ENCODE measurements at regions not wholly inside any gene's neighbourhood (a gene's known extent, or its start where the extent isn't known, plus 50 kb on each side); places are given as distances from the start of the nearest gene placed in this dataset.

GRCh38 chr1:234719454-234720251, 109.7 kb upstream of the IRF2BP2 start (continued):
- TF ChIP-seq ZNF75D (CRISPR knock-in tag; IDR thresholded peaks at IDR 0.05; ENCODE audit: borderline replicate concordance): no peak
- no peak; the same call in 1 of the 2 replicates for TF ChIP-seq FOSL1 (CRISPR knock-in tag; IDR thresholded peaks at IDR 0.05; ENCODE audit: borderline replicate concordance)
- TF ChIP-seq SIN3B (IDR thresholded peaks at IDR 0.05; ENCODE audit: low read length): no peak
- TF ChIP-seq, protein P1, sequence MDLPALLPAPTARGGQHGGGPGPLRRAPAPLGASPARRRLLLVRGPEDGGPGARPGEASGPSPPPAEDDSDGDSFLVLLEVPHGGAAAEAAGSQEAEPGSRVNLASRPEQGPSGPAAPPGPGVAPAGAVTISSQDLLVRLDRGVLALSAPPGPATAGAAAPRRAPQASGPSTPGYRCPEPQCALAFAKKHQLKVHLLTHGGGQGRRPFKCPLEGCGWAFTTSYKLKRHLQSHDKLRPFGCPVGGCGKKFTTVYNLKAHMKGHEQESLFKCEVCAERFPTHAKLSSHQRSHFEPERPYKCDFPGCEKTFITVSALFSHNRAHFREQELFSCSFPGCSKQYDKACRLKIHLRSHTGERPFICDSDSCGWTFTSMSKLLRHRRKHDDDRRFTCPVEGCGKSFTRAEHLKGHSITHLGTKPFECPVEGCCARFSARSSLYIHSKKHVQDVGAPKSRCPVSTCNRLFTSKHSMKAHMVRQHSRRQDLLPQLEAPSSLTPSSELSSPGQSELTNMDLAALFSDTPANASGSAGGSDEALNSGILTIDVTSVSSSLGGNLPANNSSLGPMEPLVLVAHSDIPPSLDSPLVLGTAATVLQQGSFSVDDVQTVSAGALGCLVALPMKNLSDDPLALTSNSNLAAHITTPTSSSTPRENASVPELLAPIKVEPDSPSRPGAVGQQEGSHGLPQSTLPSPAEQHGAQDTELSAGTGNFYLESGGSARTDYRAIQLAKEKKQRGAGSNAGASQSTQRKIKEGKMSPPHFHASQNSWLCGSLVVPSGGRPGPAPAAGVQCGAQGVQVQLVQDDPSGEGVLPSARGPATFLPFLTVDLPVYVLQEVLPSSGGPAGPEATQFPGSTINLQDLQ (CRISPR knock-in tag; IDR thresholded peaks at IDR 0.05): peak; percentile 92; the same call in 1 of the 2 replicates
- 0 out of 2 replicates have a peak, but pooled peaks have one; percentile 47 for TF ChIP-seq ZFP36L1 (CRISPR knock-in tag; IDR thresholded peaks at IDR 0.05)
- no peak for TF ChIP-seq RARG (CRISPR knock-in tag; IDR thresholded peaks at IDR 0.05; ENCODE audit: low read depth)
- no peak for TF ChIP-seq ZNF451 (CRISPR knock-in tag; IDR thresholded peaks at IDR 0.05)
- no peak for TF ChIP-seq ZFP90 (CRISPR knock-in tag; IDR thresholded peaks at IDR 0.05; ENCODE audit: borderline replicate concordance)
- no peak for TF ChIP-seq ZNF749 (CRISPR knock-in tag; IDR thresholded peaks at IDR 0.05; ENCODE audit: borderline replicate concordance)
- TF ChIP-seq KLF11 (CRISPR knock-in tag; IDR thresholded peaks at IDR 0.05): peak; percentile 68; the same call in 1 of the 2 replicates
- TF ChIP-seq, protein P2, sequence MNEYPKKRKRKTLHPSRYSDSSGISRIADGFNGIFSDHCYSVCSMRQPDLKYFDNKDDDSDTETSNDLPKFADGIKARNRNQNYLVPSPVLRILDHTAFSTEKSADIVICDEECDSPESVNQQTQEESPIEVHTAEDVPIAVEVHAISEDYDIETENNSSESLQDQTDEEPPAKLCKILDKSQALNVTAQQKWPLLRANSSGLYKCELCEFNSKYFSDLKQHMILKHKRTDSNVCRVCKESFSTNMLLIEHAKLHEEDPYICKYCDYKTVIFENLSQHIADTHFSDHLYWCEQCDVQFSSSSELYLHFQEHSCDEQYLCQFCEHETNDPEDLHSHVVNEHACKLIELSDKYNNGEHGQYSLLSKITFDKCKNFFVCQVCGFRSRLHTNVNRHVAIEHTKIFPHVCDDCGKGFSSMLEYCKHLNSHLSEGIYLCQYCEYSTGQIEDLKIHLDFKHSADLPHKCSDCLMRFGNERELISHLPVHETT (CRISPR knock-in tag; conservative IDR thresholded peaks at IDR 0.05): no peak
- TF ChIP-seq, protein P3, sequence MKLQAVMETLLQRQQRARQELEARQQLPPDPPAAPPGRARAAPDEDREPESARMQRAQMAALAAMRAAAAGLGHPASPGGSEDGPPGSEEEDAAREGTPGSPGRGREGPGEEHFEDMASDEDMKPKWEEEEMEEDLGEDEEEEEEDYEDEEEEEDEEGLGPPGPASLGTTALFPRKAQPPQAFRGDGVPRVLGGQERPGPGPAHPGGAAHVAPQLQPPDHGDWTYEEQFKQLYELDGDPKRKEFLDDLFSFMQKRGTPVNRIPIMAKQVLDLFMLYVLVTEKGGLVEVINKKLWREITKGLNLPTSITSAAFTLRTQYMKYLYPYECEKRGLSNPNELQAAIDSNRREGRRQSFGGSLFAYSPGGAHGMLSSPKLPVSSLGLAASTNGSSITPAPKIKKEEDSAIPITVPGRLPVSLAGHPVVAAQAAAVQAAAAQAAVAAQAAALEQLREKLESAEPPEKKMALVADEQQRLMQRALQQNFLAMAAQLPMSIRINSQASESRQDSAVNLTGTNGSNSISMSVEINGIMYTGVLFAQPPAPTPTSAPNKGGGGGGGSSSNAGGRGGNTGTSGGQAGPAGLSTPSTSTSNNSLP (IDR thresholded peaks at IDR 0.05; ENCODE audit: low read depth, low read length): peak; percentile 47; the same call in 1 of the 2 replicates
- TF ChIP-seq ZNF292 (CRISPR knock-in tag; IDR thresholded peaks at IDR 0.05; ENCODE audit: borderline replicate concordance, low read depth): no peak
- peak; percentile 40 for TF ChIP-seq CEBPG (CRISPR knock-in tag; IDR thresholded peaks at IDR 0.05)
- no peak for TF ChIP-seq XBP1 (CRISPR knock-in tag; IDR thresholded peaks at IDR 0.05)
- no peak for TF ChIP-seq ZNF44 (CRISPR knock-in tag; IDR thresholded peaks at IDR 0.05)
- TF ChIP-seq CBX2 (IDR thresholded peaks at IDR 0.05; ENCODE audit: low read depth, low read length): no peak
- no peak for TF ChIP-seq CBX2 (CRISPR knock-in tag; IDR thresholded peaks at IDR 0.05; ENCODE audit: low read depth)
- TF ChIP-seq TBX2 (CRISPR knock-in tag; IDR thresholded peaks at IDR 0.05; ENCODE audit: borderline replicate concordance): peak; percentile 94; the same call in 1 of the 2 replicates
- peak; percentile 99 for TF ChIP-seq MED1 (CRISPR knock-in tag; IDR thresholded peaks at IDR 0.05)
- no peak for TF ChIP-seq ZSCAN20 (CRISPR knock-in tag; IDR thresholded peaks at IDR 0.05; ENCODE audit: borderline replicate concordance)
- no peak for TF ChIP-seq PAWR (CRISPR knock-in tag; IDR thresholded peaks at IDR 0.05; ENCODE audit: borderline replicate concordance)
- TF ChIP-seq SOX5 (CRISPR knock-in tag; IDR thresholded peaks at IDR 0.05; ENCODE audit: borderline replicate concordance): peak; percentile 86
- no peak for TF ChIP-seq SMARCC2 (IDR thresholded peaks at IDR 0.05)
- TF ChIP-seq TBL1XR1 (IDR thresholded peaks at IDR 0.05; ENCODE audit: borderline replicate concordance, low read length, partially characterized antibody): peak; percentile 49
- TF ChIP-seq ZNF160 (CRISPR knock-in tag; IDR thresholded peaks at IDR 0.05): no peak
- no peak for TF ChIP-seq HNRNPLL (IDR thresholded peaks at IDR 0.05; ENCODE audit: low read depth, low read length, poor library complexity, severe bottlenecking)
